CD4-positive, alpha-beta T cell (primary cell): ENCODE measurements at regions not wholly inside any gene's neighbourhood (a gene's known extent, or its start where the extent isn't known, plus 50 kb on each side); places are given as distances from the start of the nearest gene placed in this dataset.

Source experiments
- ATAC-seq: fragments of 200-7000 bp; cut with Tn5 transposase; one replicate; pipeline ENCODE4 v1.10.0; 2022; ENCODE audit warnings: mild to moderate bottlenecking; ENCODE audit not compliant: poor library complexity
- CTCF ChIA-PET: fragments of 350-600 bp; sonication (Branson Sonifier 250); formaldehyde crosslinking; loops from one replicate; lab custom pipeline; 2021; ENCODE audit warnings: antibody characterized with exemption, inconsistent platforms; lab: Charles Lee
- POLR2A ChIA-PET: fragments of 350-600 bp; sonication (Branson Sonifier 250); formaldehyde crosslinking; loops from one replicate; lab custom pipeline; 2021; ENCODE audit warnings: antibody characterized with exemption, inconsistent platforms; lab: Charles Lee
- DNase-seq, 14 experiments: peaks; one replicate each; pipeline ENCODE4 v3.0.0-alpha.2; 2013 to 2020; ENCODE audit warnings: mixed read lengths in 2 of 14
- H3K27ac ChIP-seq, 2 donors: one replicate each; pipeline versions ENCODE4 v1.5.1 to v1.7.0; 2013; ENCODE audit warnings: low read length in 2 of 2, low read depth in 1 of 2, mild to moderate bottlenecking in 1 of 2
- H3K27me3 ChIP-seq, 2 experiments: 1 replicate in 1 of 2; 2 replicates in 1 of 2; pipeline versions ENCODE4 v1.6.1 to v1.7.0; 2013; ENCODE audit warnings: low read length in 2 of 2, control low read depth in 1 of 2, mild to moderate bottlenecking in 1 of 2, moderate library complexity in 1 of 2; ENCODE audit not compliant: insufficient read depth in 2 of 2, control insufficient read depth in 1 of 2
- H3K36me3 ChIP-seq: one replicate; pipeline ENCODE4 v1.6.1; 2013; ENCODE audit warnings: low read length, control low read depth; ENCODE audit not compliant: insufficient read depth
- H3K4me1 ChIP-seq: one replicate; pipeline ENCODE4 v1.6.1; 2013; ENCODE audit warnings: low read length, control low read depth; ENCODE audit not compliant: insufficient read depth
- H3K4me3 ChIP-seq: one replicate; pipeline ENCODE4 v1.5.1; 2013; ENCODE audit warnings: mild to moderate bottlenecking, low read length, moderate library complexity
- H3K9me3 ChIP-seq, 2 experiments: 1 replicate in 1 of 2; 2 replicates in 1 of 2; pipeline versions ENCODE4 v1.6.1 to v1.7.0; 2013; ENCODE audit warnings: low read length in 2 of 2, mild to moderate bottlenecking in 2 of 2, control low read depth in 1 of 2, moderate library complexity in 1 of 2; ENCODE audit not compliant: control insufficient read depth in 1 of 2, insufficient read depth in 1 of 2
- H3K27ac Mint-ChIP-seq: one replicate; pipeline ENCODE4 v1.8.0; 2020; ENCODE audit warnings: mixed read lengths
- H3K27me3 Mint-ChIP-seq: one replicate; pipeline ENCODE4 v1.8.0; 2021; ENCODE audit warnings: mixed read lengths
- H3K36me3 Mint-ChIP-seq: one replicate; pipeline ENCODE4 v1.8.0; 2021; ENCODE audit warnings: low read depth, mixed read lengths
- H3K4me1 Mint-ChIP-seq: one replicate; pipeline ENCODE4 v1.8.0; 2021; ENCODE audit warnings: low read depth, mixed read lengths
- H3K4me3 Mint-ChIP-seq: one replicate; pipeline ENCODE4 v1.8.0; 2020; ENCODE audit warnings: mild to moderate bottlenecking, mixed read lengths
- H3K9me3 Mint-ChIP-seq: one replicate; pipeline ENCODE4 v1.8.0; 2020; ENCODE audit warnings: mixed read lengths
- CTCF ChIP-seq: fragments of 200-600 bp; IDR thresholded peaks from one replicate; pipeline ENCODE4 v1.8.0; 2022; ENCODE audit warnings: antibody characterized with exemption, mild to moderate bottlenecking
- intact Hi-C, 2 experiments: fragments of 100-400 bp; cut with DNase I in 1 of 2; cut with micrococcal nuclease in 1 of 2; formaldehyde crosslinking; loops; one replicate each; pipeline versions ENCODE4 v1.15.1 to v1.9.0; 2023 to 2025; cut with DNase I, micrococcal nuclease

GRCh38 chr20:23229989-23230388 lies 120.6 kb upstream of the NXT1 start:
- no peak overlapping the region for H3K4me3 ChIP-seq
- H3K27me3 Mint-ChIP-seq = peaks cover 13% of the 10 kb centered on the region
- DNase-seq (no peak), ATAC-seq (no peak)
- TF ChIP-seq CTCF = no peak
- no peaks in the 10 kb centered on the region for H3K9me3 Mint-ChIP-seq
- no peak overlapping the region for H3K27ac ChIP-seq
- no peaks in the 10 kb centered on the region for H3K4me1 ChIP-seq
- no peak overlapping the region for H3K4me3 Mint-ChIP-seq
- H3K36me3 ChIP-seq = no peaks in the 10 kb centered on the region
- intact Hi-C loops = no loop called here
- peaks cover 0 to 3% of the 10 kb centered on the region in 2 experiments for H3K27me3 ChIP-seq
- H3K9me3 ChIP-seq = peaks cover 3 to 26% of the 10 kb centered on the region in 2 experiments
- CTCF ChIA-PET = no interaction called here
- H3K27ac Mint-ChIP-seq = no peak overlapping the region
- POLR2A ChIA-PET = no interaction called here
- no peaks in the 10 kb centered on the region for H3K36me3 Mint-ChIP-seq
- H3K4me1 Mint-ChIP-seq = no peaks in the 10 kb centered on the region

DNA sequence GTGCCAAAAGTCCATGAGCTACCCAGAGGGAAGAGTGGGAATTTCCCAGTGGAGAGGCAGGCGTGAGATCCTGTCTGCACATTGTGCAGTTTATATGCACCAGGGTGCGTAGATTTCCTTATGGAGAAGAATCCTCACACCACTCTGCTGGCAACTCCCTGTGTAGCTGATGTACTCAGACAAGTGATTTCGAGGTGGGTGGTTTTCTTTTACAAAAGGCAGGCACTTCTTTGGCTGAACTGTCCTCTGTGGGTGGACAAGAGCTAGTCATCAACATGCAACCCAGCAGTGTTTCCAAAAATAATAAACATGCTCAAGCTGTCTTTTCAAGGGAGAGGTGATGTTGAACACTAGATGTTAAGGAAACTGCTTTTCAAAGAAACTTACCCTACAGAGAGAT lies 121.7 kb upstream of the NXT1 start:
- CTCF ChIA-PET = no interaction called here
- Mint-ChIP-seq H3K9me3 (no peaks in the 10 kb centered on the region), H3K27ac (no peak overlapping the region), H3K4me3 (no peak overlapping the region), H3K4me1 (no peaks in the 10 kb centered on the region), H3K27me3 (peaks cover 13% of the 10 kb centered on the region), H3K36me3 (no peaks in the 10 kb centered on the region)
- DNase-seq = no peak
- Histone ChIP-seq H3K27me3 (peaks cover 0 to 3% of the 10 kb centered on the region in 2 experiments), H3K9me3 (peaks cover 0 to 22% of the 10 kb centered on the region in 2 experiments), H3K4me3 (no peak overlapping the region), H3K4me1 (no peaks in the 10 kb centered on the region), H3K36me3 (no peaks in the 10 kb centered on the region), H3K27ac (no peak overlapping the region)
- no peak for ATAC-seq
- intact Hi-C loops = no loop called here
- no peak for TF ChIP-seq CTCF
- POLR2A ChIA-PET = no interaction called here

GRCh38 chr20:23227976-23228375 lies 122.6 kb upstream of the NXT1 start:
- H3K4me1 Mint-ChIP-seq = no peaks in the 10 kb centered on the region
- no peak overlapping the region for H3K27ac Mint-ChIP-seq
- ChIA-PET POLR2A (no interaction called here), CTCF (no interaction called here)
- peaks cover 13% of the 10 kb centered on the region for H3K27me3 Mint-ChIP-seq
- no peaks in the 10 kb centered on the region for H3K36me3 ChIP-seq
- intact Hi-C loops = no loop called here
- H3K36me3 Mint-ChIP-seq = no peaks in the 10 kb centered on the region
- H3K27ac ChIP-seq = no peak overlapping the region
- no peaks in the 10 kb centered on the region for H3K4me1 ChIP-seq
- H3K9me3 ChIP-seq = peaks cover 0 to 19% of the 10 kb centered on the region in 2 experiments
- H3K4me3 Mint-ChIP-seq = no peak overlapping the region
- ATAC-seq (no peak), DNase-seq (no peak)
- TF ChIP-seq CTCF = no peak
- no peak overlapping the region for H3K4me3 ChIP-seq
- H3K27me3 ChIP-seq = peaks cover 0 to 3% of the 10 kb centered on the region in 2 experiments
- H3K9me3 Mint-ChIP-seq = no peaks in the 10 kb centered on the region
